Mammary epithelial cell (primary cell): ENCODE measurements at regions not wholly inside any gene's neighbourhood (a gene's known extent, or its start where the extent isn't known, plus 50 kb on each side); places are given as distances from the start of the nearest gene placed in this dataset.

Experiments
- CTCF ChIP-seq, 2 donors: IDR thresholded peaks in 1 of 2; conservative IDR thresholded peaks in 1 of 2; 2 replicates each; pipeline ENCODE4 v1.5.1; 2011 to 2012; ENCODE audit warnings: inconsistent platforms in 2 of 2, low read length in 2 of 2, mild to moderate bottlenecking in 2 of 2, control low read depth in 1 of 2, low read depth in 1 of 2; ENCODE audit not compliant: insufficient read depth in 1 of 2; ENCODE audit errors: extremely low read depth in 1 of 2
- EZH2 ChIP-seq: IDR thresholded peaks from 2 replicates; pipeline ENCODE4 v1.6.1; 2012; ENCODE audit warnings: low read length, inconsistent platforms, borderline replicate concordance

- TF ChIP-seq CTCF (conservative IDR thresholded peaks at IDR 0.05 in 1 of 2, IDR thresholded peaks at IDR 0.05 in 1 of 2; ENCODE audit: extremely low read depth in 1 of 2, insufficient read depth in 1 of 2, low read depth in 1 of 2, low read length in 2 of 2) (no peak), EZH2 (no peak)
Measured at GRCh38 chr3:168475704-168476103, 380.0 kb upstream of the GOLIM4 start.
